Fibroblast of lung (primary cell): ENCODE measurements at regions not wholly inside any gene's neighbourhood (a gene's known extent, or its start where the extent isn't known, plus 50 kb on each side); places are given as distances from the start of the nearest gene placed in this dataset.

Source experiments
- CTCF ChIP-seq, 2 donors: IDR thresholded peaks in 1 of 2; conservative IDR thresholded peaks in 1 of 2; 1 replicate in 1 of 2; 2 replicates in 1 of 2; pipeline ENCODE4 v1.5.1; 2011 to 2012; ENCODE audit warnings: low read length in 2 of 2, control low read depth in 1 of 2, inconsistent platforms in 1 of 2, low read depth in 1 of 2, mild to moderate bottlenecking in 1 of 2
- EZH2 ChIP-seq: IDR thresholded peaks from 2 replicates; pipeline ENCODE4 v1.5.1; 2012; ENCODE audit warnings: low read length, control low read depth, mild to moderate bottlenecking; ENCODE audit errors: missing control alignments

GRCh38 chr4:177519481-177520260 is 77.4 kb upstream of the AGA start:
- no peak for TF ChIP-seq CTCF (conservative IDR thresholded peaks at IDR 0.05 in 1 of 2, IDR thresholded peaks at IDR 0.05 in 1 of 2; ENCODE audit: low read depth in 1 of 2, low read length in 2 of 2)
- TF ChIP-seq EZH2, result no peak
